HG03103 (cell line): ENCODE measurements at regions not wholly inside any gene's neighbourhood (a gene's known extent, or its start where the extent isn't known, plus 50 kb on each side); places are given as distances from the start of the nearest gene placed in this dataset.

ENCODE experiments used
- ATAC-seq: cut with Tn5 transposase; IDR thresholded peaks from one replicate; pipeline ENCODE4 v1.9.1; 2021; ENCODE audit warnings: low read depth; ENCODE audit not compliant: unreplicated experiment

DNA sequence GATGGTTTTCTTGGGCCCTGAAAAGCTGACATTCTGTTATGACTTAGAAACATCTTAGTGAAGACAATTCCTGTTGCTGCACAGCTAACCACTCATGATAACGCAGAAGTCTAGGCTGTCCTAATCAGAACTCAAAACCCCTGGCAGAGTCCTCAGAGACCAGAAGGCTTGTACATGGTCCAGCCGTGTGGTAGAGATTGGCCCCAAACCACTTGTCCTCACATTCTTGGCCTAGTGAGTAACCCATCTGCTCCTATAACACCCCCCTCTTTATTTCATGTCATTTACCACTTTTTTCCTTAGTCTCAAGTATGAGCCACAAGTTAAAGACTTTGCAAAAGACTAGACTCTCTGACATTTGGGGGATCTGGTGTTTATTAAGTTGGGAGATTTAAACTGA lies 116.5 kb upstream of the ADAMTS18 start:
- no peak for ATAC-seq

- ATAC-seq = no peak
Measured at GRCh38 chr16:77553130-77553529, 118.3 kb upstream of the ADAMTS18 start.

- no peak for ATAC-seq
Measured at GRCh38 chr16:77555126-77555525, 120.3 kb upstream of the ADAMTS18 start.

DNA sequence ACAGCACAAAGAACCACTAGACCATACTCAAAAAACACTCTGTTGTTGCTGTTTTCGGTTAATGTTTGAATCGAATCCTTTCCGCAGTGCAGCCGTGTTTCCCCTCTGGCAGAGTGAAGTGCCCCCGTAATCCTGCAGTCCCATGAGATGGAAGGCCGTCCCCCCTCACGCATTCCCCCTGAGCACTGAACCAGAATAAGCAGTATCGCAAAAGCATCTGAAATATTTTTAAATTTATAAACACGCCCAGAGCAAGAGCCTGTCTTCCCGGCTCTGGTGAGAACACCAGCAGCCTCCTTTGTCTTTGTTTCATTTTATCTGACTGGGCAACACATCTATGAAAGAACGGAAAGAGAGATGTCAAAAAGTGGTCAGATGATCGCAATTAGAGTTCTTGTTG lies 121.0 kb upstream of the ADAMTS18 start:
- ATAC-seq = no peak

GRCh38 chr16:77556201-77556873 lies 121.5 kb upstream of the ADAMTS18 start:
- ATAC-seq = no peak

GRCh38 chr16:77557385-77557784 lies 122.6 kb upstream of the ADAMTS18 start:
- ATAC-seq = no peak

DNA sequence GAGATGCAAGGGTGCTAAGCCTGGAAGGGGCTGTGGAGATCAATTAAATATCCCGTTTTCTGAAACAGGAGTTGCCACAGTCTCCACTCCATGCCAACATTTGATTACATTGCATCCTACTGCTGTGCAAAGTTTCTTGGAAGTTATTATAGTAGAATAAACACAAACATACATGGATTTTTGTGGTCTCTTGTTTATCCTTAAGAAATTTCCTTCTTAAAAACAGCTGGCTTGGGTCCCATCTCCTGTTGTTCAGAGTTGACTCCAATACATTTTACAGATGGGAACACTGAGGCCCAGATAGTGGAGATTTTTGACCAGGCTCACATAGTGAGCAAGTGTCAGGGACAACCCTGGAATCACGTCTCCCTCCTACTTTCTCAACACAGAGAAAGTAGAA lies 124.0 kb upstream of the ADAMTS18 start:
- no peak for ATAC-seq

GRCh38 chr16:77562497-77562896 lies 127.7 kb upstream of the ADAMTS18 start:
- no peak for ATAC-seq

GRCh38 chr16:77564791-77565390 lies 130.1 kb upstream of the ADAMTS18 start:
- no peak for ATAC-seq

- ATAC-seq = no peak
Measured at GRCh38 chr16:77569406-77569805, 134.6 kb upstream of the ADAMTS18 start.

GRCh38 chr16:77570574-77570973 lies 135.7 kb upstream of the ADAMTS18 start:
- ATAC-seq = no peak

DNA sequence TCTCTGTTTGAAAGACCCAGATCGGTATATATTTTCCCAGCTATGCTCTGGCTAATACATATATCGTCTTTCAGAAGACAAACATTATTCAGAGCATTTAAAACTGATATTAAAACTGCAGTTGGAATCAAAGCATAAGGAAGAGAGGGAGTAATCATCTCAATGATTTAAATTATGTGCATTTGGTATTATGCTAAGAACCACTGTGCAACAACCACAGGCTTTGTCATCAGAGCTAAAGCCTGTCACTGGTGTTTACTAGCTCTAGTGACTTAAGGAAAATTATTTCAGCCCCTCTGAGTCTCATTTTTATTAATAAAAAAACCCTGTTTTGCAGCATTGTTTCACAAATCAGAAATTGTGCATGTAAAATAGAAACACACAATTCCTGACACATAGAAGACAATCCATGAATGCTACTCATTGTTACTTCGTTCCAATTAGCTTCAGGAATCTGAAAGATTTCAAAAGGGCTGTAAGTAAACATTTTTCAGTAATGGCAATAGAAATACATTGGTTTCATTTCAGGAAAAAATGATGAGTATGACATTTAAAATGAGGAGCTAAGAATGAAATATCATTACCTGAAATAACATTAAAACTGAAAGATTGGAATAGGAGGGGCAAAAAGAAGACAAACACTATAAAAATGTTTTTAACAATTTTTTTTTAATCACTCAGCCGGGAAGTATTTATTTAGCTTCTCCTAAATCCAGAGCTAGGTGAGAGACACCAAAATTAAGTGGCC lies 136.5 kb upstream of the ADAMTS18 start:
- no peak for ATAC-seq

DNA sequence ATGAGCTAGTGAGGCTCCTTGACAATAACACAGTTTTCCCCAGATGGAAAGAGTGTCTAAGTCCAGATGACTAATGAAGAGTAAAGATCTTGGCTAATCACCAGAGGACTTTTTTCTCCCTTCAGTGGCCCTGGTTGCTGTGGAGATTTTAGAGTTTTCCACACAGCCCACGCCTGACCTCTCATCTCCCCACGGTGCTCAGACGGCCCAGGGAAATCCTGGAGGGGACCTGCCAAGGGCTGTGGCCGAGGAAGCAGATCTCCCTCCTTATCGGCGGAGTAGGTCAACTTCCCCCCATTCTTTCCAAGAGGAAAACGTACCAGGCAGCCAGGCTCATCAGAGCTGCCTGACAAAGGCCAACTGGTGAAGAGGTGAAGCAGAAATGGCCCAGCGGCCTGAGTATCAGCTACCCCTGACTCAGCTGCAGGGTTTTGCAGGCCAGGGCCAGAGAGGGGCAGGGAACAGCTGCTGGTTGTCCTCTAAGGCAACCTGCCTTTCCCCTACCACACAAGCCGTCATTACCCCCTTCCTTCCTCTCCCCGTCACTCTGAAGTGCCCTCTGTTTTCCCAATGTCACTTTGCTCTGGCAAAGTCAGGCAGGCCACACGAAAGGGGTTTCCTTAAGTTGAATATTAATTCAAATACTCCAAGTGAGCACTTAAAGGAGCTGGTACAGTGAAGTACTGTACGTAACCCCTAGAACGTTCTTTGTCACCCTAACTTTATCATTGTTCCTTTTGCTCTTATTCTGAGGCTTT lies 140.2 kb upstream of the ADAMTS18 start:
- ATAC-seq = no peak

DNA sequence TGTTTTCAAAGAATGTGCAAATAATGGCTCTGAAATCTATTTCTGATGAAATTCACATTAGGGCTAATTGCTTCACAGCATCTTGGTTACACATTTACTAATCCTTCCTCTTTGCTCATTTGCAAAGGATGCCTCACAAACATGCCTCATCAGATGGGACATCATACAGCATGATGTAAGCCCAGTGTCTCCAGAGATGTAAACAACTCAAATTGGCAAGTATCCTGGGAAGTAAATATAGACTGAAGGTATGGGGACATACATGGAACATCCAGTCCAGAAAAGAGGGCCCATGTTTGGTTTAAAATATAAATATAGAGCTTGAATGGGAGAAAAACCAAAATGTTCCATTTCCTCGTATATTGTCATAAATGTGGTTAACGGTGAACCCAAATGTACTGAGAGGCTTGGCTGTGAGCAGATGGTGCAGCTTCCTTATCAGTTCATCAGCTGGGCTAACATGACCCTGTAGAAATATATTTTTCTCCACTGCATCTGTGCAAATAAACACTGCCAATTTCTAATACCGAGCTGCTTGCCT lies 142.9 kb upstream of the NUDT7 start:
- ATAC-seq = no peak

DNA sequence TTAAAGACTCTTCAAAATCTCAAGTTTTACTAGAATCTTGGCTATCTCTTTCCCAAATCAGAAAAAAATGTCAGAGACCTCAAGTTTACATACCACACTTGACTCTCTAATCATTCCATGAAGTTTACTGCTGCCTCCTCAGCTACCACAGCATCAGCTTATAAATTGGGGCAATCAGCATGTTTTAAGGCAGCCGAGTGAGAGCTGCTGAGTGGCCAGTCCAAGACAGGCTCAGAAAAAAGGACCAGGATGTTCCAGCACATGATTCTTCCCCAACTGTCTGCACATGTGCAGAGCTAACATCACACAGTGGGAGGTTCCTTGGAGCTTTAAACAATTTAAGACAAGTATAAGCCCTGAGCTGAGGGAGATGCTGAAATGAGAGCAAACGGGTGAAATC lies 140.6 kb upstream of the NUDT7 start:
- ATAC-seq = no peak

- peak; percentile 58 for ATAC-seq
Measured at GRCh38 chr16:77584205-77584859, 138.0 kb upstream of the NUDT7 start.

GRCh38 chr16:77585379-77586251 lies 136.7 kb upstream of the NUDT7 start:
- ATAC-seq = no peak

DNA sequence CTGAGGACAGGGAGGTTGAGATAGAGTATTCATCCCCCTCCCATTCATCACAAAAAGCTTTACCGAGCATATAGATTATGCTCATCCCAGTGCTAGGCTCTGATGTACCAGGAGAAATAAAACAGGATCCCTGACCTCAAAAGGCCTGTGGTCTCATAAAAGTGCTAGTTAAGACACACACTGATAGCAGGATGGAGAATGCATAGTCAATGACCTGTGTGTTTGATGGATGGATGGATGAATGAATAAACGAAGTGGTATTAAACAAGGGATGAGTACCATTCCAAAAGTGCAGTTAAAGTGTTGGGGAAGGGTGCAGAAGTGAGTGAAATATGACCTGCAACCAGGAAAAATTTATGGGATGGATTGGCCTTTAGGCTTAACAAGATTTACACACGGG lies 133.9 kb upstream of the NUDT7 start:
- ATAC-seq = no peak

DNA sequence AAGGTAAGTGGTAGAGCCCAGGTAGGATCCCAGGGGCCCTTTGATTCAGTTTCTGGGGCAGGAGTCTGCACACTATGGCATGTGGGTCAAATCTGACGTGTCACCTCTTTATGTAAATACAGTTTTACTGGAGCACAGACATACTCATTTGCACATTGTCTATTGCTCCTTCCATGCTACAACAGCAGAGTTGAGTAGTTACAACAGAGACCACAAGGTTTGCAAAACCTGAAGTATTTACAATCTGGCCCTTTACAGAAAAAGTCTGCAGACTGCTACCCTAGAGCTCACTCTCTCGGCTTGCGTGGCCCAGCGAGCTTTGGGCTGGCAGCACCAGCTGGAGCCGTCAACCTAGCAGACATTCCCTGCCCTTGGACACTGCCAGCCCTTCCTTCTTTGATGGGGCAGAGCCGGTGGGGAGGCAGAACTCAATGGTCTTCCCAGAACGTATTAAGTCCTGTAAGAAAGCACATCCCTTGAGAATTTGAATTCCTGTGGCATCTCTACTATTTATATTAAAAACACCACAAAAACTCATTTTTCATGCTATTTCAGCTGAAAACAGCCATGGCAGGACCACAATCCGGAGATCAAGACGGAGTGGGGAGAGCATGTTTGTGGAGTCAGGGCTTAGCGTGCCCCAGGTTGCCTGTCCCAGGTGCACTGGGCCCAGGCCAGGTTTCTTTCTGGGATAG lies 133.1 kb upstream of the NUDT7 start:
- ATAC-seq = no peak
